IgD-negative memory B cell (primary cell): ENCODE measurements at regions not wholly inside any gene's neighbourhood (a gene's known extent, or its start where the extent isn't known, plus 50 kb on each side); places are given as distances from the start of the nearest gene placed in this dataset.
"Not testable (repeated sequence)": the region's sequence is repeated elsewhere in the genome, so short reads cannot be mapped to it uniquely, and the experiment has no call there.

Source experiments
- H3K27ac Mint-ChIP-seq, 3 donors: one replicate each; pipeline ENCODE4 v1.8.0; 2020 to 2022; ENCODE audit warnings: mild to moderate bottlenecking in 3 of 3, mixed read lengths in 3 of 3, moderate library complexity in 1 of 3
- H3K27me3 Mint-ChIP-seq: one replicate; pipeline ENCODE4 v1.8.0; 2021; ENCODE audit warnings: mixed read lengths
- H3K36me3 Mint-ChIP-seq: one replicate; pipeline ENCODE4 v1.8.0; 2020; ENCODE audit warnings: mild to moderate bottlenecking, mixed read lengths
- H3K4me1 Mint-ChIP-seq, 3 donors: one replicate each; pipeline ENCODE4 v1.8.0; 2020 to 2022; ENCODE audit warnings: mixed read lengths in 3 of 3, mild to moderate bottlenecking in 1 of 3
- H3K4me3 Mint-ChIP-seq, 4 donors: one replicate each; pipeline ENCODE4 v1.8.0; 2020 to 2022; ENCODE audit warnings: mild to moderate bottlenecking in 4 of 4, mixed read lengths in 4 of 4, moderate library complexity in 3 of 4
- H3K9me3 Mint-ChIP-seq, 3 donors: one replicate each; pipeline ENCODE4 v1.8.0; 2020 to 2021; ENCODE audit warnings: mixed read lengths in 3 of 3, mild to moderate bottlenecking in 1 of 3

DNA sequence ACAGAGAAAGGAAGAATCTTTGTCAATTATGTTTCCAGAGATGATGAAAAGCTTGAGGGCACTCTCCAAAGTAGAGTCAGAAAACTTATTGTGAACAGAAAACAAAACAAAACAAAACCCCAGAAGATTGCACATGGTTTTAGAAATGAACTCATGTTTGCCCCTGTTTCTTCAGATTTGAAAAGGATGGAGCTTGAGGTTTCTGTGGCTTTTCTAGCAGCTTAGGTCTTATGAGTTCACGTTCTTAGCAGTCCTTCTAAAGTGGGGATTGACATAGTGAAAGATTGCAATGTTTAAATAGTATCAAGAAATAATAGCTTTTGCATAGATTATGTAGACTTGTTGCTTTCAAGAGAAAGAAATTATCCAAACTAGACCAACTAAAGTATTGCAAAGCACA, 421.8 kb downstream of the GBA3 start:
- Mint-ChIP-seq H3K27me3 (no peaks in the 10 kb centered on the region), H3K27ac (no peak overlapping the region), H3K4me3 (no peak overlapping the region), H3K36me3 (no peaks in the 10 kb centered on the region), H3K4me1 (no peaks in the 10 kb centered on the region), H3K9me3 (peaks cover 1 to 8% (median 4%) of the 10 kb centered on the region in 3 donors)

GRCh38 chr4:23113104-23113503, 420.4 kb downstream of the GBA3 start:
- no peaks in the 10 kb centered on the region for H3K36me3 Mint-ChIP-seq

DNA sequence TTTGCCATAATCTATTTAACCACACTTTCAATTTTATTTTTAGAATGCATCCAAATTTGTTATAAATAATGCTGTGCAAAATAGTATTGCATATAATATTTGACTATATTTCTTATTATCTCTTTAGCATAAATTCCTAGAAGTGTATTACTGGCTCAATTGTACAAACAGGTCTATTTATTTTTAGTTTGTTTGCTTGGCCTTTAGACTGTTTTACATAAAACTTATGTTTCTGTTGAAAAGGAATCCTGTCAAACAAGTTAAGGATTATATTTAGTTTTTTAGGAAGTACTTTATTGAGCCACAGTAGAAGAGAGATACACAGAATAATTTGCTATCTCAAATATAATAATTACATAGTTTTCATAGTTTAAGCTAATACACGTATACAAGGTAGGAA, 413.8 kb downstream of the GBA3 start:
- H3K36me3 Mint-ChIP-seq: no peaks in the 10 kb centered on the region
- no peak overlapping the region for H3K27ac Mint-ChIP-seq
- no peak overlapping the region for H3K4me3 Mint-ChIP-seq
- no peaks in the 10 kb centered on the region for H3K27me3 Mint-ChIP-seq
- peaks cover 0 to 13% (median 7%) of the 10 kb centered on the region in 3 donors for H3K9me3 Mint-ChIP-seq
- H3K4me1 Mint-ChIP-seq: no peaks in the 10 kb centered on the region

More at GRCh38 chr4:23113104-23113503, 420.4 kb downstream of the GBA3 start:
- no peak overlapping the region for H3K4me3 Mint-ChIP-seq
- no peak overlapping the region for H3K27ac Mint-ChIP-seq
- H3K9me3 Mint-ChIP-seq: peaks cover 1 to 8% (median 4%) of the 10 kb centered on the region in 3 donors
- H3K4me1 Mint-ChIP-seq: no peaks in the 10 kb centered on the region
- no peaks in the 10 kb centered on the region for H3K27me3 Mint-ChIP-seq

GRCh38 chr4:23105759-23106370, 413.1 kb downstream of the GBA3 start:
- no peaks in the 10 kb centered on the region for H3K4me1 Mint-ChIP-seq
- H3K27me3 Mint-ChIP-seq: no peaks in the 10 kb centered on the region
- peaks cover 0 to 9% (median 7%) of the 10 kb centered on the region in 3 donors for H3K9me3 Mint-ChIP-seq
- H3K27ac Mint-ChIP-seq: no peak overlapping the region
- H3K36me3 Mint-ChIP-seq: no peaks in the 10 kb centered on the region
- H3K4me3 Mint-ChIP-seq: no peak overlapping the region

- no peaks in the 10 kb centered on the region for H3K4me1 Mint-ChIP-seq
- no peaks in the 10 kb centered on the region for H3K36me3 Mint-ChIP-seq
- no peak overlapping the region for H3K27ac Mint-ChIP-seq
- H3K27me3 Mint-ChIP-seq: no peaks in the 10 kb centered on the region
- peak overlapping the region in 1 of 4 donors; percentile 10 for H3K4me3 Mint-ChIP-seq
- peaks cover 2 to 10% (median 6%) of the 10 kb centered on the region in 3 donors for H3K9me3 Mint-ChIP-seq
Measured at GRCh38 chr4:23097251-23097650, 404.5 kb downstream of the GBA3 start.

- peaks cover 3 to 18% (median 8%) of the 10 kb centered on the region in 3 donors for H3K9me3 Mint-ChIP-seq
- H3K4me3 Mint-ChIP-seq: no peak overlapping the region
- H3K4me1 Mint-ChIP-seq: peaks cover 0 to 2% (median 0%) of the 10 kb centered on the region in 3 donors
- H3K27me3 Mint-ChIP-seq: no peaks in the 10 kb centered on the region
- H3K27ac Mint-ChIP-seq: no peak overlapping the region
- no peaks in the 10 kb centered on the region for H3K36me3 Mint-ChIP-seq
Measured at GRCh38 chr4:23091711-23092110, 399.0 kb downstream of the GBA3 start.

GRCh38 chr4:23085249-23085568, 392.5 kb downstream of the GBA3 start:
- Mint-ChIP-seq H3K27me3 (no peaks in the 10 kb centered on the region), H3K9me3 (peaks cover 6 to 29% (median 10%) of the 10 kb centered on the region in 3 donors), H3K4me3 (no peak overlapping the region), H3K27ac (no peak overlapping the region), H3K4me1 (no peaks in the 10 kb centered on the region), H3K36me3 (no peaks in the 10 kb centered on the region)

DNA sequence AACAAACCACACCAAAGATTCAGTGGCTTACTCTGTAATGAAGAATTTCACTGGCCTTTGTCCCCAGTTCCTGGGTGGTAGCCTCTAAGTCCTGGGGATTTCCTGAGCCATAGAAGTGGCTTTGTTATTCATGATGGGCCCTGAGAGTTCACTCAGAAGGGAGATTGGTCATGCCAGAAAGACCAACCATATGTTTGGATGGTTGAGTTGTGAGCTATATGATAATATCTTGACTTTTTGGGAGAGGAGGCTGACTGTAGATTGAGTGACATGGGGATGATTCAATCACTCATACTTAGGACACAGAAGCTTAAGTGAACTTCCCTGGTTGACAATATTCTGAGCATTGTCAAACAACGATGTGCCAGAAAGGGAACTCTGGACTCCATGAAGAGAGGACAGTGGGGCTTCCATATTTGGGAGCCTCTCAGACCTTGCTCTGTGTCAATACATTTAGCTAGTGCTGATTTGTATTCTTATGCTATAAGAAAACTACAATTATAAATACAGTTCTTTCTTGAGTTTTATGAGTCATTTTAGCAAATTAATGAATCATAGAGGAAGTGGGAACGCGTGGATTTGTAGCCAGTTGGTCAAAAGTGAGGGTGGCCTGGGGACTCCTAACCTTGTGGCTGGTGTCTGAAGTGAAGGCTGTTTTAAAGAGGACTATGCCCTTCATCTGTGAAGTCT, 392.0 kb downstream of the GBA3 start:
- Mint-ChIP-seq H3K36me3 (no peaks in the 10 kb centered on the region), H3K27ac (no peak overlapping the region), H3K27me3 (no peaks in the 10 kb centered on the region), H3K4me1 (no peaks in the 10 kb centered on the region), H3K4me3 (no peak overlapping the region), H3K9me3 (peaks cover 2 to 25% (median 9%) of the 10 kb centered on the region in 3 donors)

- H3K4me3 Mint-ChIP-seq: no peak overlapping the region
- H3K4me1 Mint-ChIP-seq: no peaks in the 10 kb centered on the region
- H3K9me3 Mint-ChIP-seq: peaks cover 2 to 25% (median 9%) of the 10 kb centered on the region in 3 donors
- H3K36me3 Mint-ChIP-seq: no peaks in the 10 kb centered on the region
- H3K27ac Mint-ChIP-seq: no peak overlapping the region
- no peaks in the 10 kb centered on the region for H3K27me3 Mint-ChIP-seq
Measured at GRCh38 chr4:23083391-23083790, 390.7 kb downstream of the GBA3 start.

- H3K4me1 Mint-ChIP-seq, H3K27ac Mint-ChIP-seq, H3K4me3 Mint-ChIP-seq, H3K27me3 Mint-ChIP-seq, H3K36me3 Mint-ChIP-seq: not testable (repeated sequence)
- H3K9me3 Mint-ChIP-seq: peaks cover 2 to 19% (median 4%) of the 10 kb centered on the region in 3 donors
Measured at GRCh38 chr4:23080171-23080570, 387.4 kb downstream of the GBA3 start.

DNA sequence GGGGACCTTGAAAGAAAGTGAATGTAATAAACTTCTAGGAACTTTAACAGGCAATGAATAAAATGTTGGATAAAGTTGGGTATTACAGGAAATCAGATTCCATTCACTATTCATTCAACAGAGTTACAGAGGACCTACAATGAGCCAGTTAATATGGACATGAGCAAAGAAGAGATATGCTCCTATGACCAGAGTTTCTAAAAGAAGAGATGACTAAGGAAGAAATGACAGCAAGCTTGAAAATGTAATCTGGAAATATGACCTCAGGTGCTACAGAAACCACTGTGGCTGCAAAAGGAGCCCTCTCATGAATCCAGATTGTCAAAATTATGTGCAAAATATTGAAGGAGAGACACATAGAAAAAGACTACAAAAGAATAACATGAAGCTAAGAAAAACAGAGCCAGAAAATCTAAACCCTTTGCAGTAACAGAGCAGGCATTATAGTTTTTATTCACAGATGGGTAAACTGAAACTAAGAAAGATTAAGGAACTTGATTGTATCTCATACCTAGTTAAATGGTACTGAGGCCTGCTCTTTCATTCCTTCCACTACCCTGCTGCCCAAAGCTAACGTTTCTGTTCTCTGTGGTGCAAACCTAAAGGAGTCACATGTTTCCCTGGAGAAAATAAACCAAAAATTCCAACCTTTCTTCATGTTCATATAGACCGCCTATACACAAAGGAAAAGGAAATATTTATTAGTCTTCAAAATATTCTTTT, 378.3 kb downstream of the GBA3 start:
- H3K27me3 Mint-ChIP-seq: no peaks in the 10 kb centered on the region

DNA sequence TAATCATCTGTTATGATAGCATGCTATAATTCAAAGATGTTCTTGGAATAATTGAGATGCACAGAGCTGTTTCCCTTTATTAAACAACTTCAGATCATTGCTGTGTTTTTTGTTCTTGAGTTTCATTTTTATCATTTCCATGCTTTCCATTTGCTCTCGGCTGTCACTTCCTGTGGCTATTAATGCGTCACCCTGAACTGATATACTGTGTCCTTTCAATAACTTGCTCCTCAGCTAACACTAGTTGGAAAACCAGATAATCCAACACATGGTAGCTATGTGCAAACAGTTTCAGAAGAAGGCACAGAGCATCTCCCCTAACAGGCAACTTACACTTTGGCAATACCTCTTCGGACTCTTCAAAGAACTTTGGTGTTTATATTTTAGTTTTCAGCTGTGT, 376.0 kb downstream of the GBA3 start:
- Mint-ChIP-seq H3K27me3 (no peaks in the 10 kb centered on the region), H3K4me3 (no peak overlapping the region), H3K36me3 (peaks cover under 1% of the 10 kb centered on the region), H3K4me1 (no peaks in the 10 kb centered on the region), H3K9me3 (peaks cover 4 to 13% (median 6%) of the 10 kb centered on the region in 3 donors), H3K27ac (no peak overlapping the region)

More for the DNA sequence above, 378.3 kb downstream of the GBA3 start:
- no peak overlapping the region for H3K4me3 Mint-ChIP-seq
- H3K4me1 Mint-ChIP-seq: no peaks in the 10 kb centered on the region
- peaks cover 2% of the 10 kb centered on the region for H3K36me3 Mint-ChIP-seq
- H3K9me3 Mint-ChIP-seq: peaks cover 4 to 9% (median 6%) of the 10 kb centered on the region in 3 donors
- no peak overlapping the region for H3K27ac Mint-ChIP-seq

GRCh38 chr4:23068287-23068686, 375.6 kb downstream of the GBA3 start:
- H3K9me3 Mint-ChIP-seq: peaks cover 3 to 13% (median 6%) of the 10 kb centered on the region in 3 donors
- no peak overlapping the region for H3K4me3 Mint-ChIP-seq
- no peak overlapping the region for H3K27ac Mint-ChIP-seq
- no peaks in the 10 kb centered on the region for H3K36me3 Mint-ChIP-seq
- no peaks in the 10 kb centered on the region for H3K4me1 Mint-ChIP-seq
- no peaks in the 10 kb centered on the region for H3K27me3 Mint-ChIP-seq

DNA sequence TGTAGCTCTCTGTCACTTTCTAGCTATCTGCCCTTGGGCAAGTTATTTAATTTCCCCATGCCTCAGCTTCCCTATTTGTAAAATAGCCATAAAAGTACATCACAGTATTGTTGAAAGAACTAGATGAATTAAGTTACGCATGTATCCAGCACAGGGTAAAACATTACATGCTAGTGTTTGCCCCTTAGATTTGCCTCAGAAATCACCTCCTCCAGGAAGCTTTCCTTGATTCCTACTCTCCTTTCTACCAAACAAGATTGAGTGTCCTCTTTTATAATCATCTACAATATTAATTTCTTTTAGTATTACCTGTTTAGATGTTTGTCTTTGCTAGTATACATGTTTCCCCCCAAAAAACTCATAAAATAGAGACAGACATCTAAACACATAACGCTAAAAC, 369.5 kb downstream of the GBA3 start:
- no peaks in the 10 kb centered on the region for H3K36me3 Mint-ChIP-seq
- H3K9me3 Mint-ChIP-seq: peaks cover 0 to 18% (median 4%) of the 10 kb centered on the region in 3 donors
- H3K4me3 Mint-ChIP-seq: no peak overlapping the region
- H3K4me1 Mint-ChIP-seq: no peaks in the 10 kb centered on the region
- no peak overlapping the region for H3K27ac Mint-ChIP-seq
- H3K27me3 Mint-ChIP-seq: no peaks in the 10 kb centered on the region

DNA sequence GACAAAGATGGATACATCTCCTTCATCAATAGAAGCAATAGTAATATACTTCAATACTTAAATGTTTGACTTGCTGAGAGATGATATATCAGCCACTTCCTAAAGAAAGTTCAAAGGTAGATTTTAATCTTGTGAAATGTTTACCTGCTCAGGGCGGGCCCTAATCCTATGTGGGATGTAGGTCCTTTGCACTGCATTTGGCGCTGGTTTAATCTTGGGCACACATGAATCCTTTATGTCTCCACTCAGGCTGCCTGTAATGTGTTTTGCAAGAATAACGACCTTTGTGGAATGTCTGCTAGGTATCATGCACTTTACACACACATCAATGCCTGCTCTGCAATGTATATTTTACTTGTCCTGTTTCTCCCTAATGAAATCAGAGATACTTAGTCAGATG, 368.7 kb downstream of the GBA3 start:
- Mint-ChIP-seq H3K9me3 (peaks cover 0 to 18% (median 1%) of the 10 kb centered on the region in 3 donors), H3K4me1 (no peaks in the 10 kb centered on the region), H3K27ac (no peak overlapping the region), H3K36me3 (no peaks in the 10 kb centered on the region), H3K4me3 (no peak overlapping the region), H3K27me3 (no peaks in the 10 kb centered on the region)
